Mesothelial cell of epicardium (in vitro differentiated cells): ENCODE measurements at regions not wholly inside any gene's neighbourhood (a gene's known extent, or its start where the extent isn't known, plus 50 kb on each side); places are given as distances from the start of the nearest gene placed in this dataset.

ENCODE experiments used
- DNase-seq, 2 experiments: peaks; one replicate each; pipeline ENCODE4 v3.0.0; 2021; ENCODE audit warnings: low spot score in 2 of 2; ENCODE audit not compliant: unreplicated experiment in 2 of 2
- H3K27ac Mint-ChIP-seq: 2 replicates; pipeline ENCODE4 v1.8.0; 2021; ENCODE audit warnings: mixed read lengths
- H3K27me3 Mint-ChIP-seq: 2 replicates; pipeline ENCODE4 v1.8.0; 2021; ENCODE audit warnings: low read depth, mixed read lengths
- H3K36me3 Mint-ChIP-seq: 2 replicates; pipeline ENCODE4 v1.8.0; 2021; ENCODE audit warnings: mixed read lengths
- H3K4me1 Mint-ChIP-seq: 2 replicates; pipeline ENCODE4 v1.8.0; 2021; ENCODE audit warnings: mixed read lengths
- H3K4me3 Mint-ChIP-seq: 2 replicates; pipeline ENCODE4 v1.8.0; 2021; ENCODE audit warnings: mild to moderate bottlenecking, moderate library complexity, mixed read lengths
- H3K9me3 Mint-ChIP-seq: 2 replicates; pipeline ENCODE4 v1.8.0; 2021; ENCODE audit warnings: mixed read lengths
- CTCF ChIP-seq: fragments of 200-600 bp; sonication (generic); IDR thresholded peaks from one replicate; pipeline ENCODE4 v1.5.0; 2021; ENCODE audit warnings: antibody characterized with exemption; ENCODE audit not compliant: unreplicated experiment

- DNase-seq, result no peak
- Mint-ChIP-seq H3K27me3 (no peaks in the 10 kb centered on the region), H3K9me3 (peaks cover 5% of the 10 kb centered on the region), H3K27ac (no peak overlapping the region), H3K36me3 (no peaks in the 10 kb centered on the region), H3K4me3 (no peak overlapping the region), H3K4me1 (no peaks in the 10 kb centered on the region)
- no peak for TF ChIP-seq CTCF
Measured at GRCh38 chr13:85333506-85334020, 465.7 kb downstream of the SLITRK6 start.

GRCh38 chr13:85332615-85333014 lies 466.6 kb downstream of the SLITRK6 start:
- DNase-seq, result no peak
- Mint-ChIP-seq H3K36me3 (no peaks in the 10 kb centered on the region), H3K9me3 (peaks cover 6% of the 10 kb centered on the region), H3K4me3 (no peak overlapping the region), H3K4me1 (no peaks in the 10 kb centered on the region), H3K27ac (no peak overlapping the region), H3K27me3 (no peaks in the 10 kb centered on the region)
- no peak for TF ChIP-seq CTCF

- no peaks in the 10 kb centered on the region for H3K36me3 Mint-ChIP-seq
- DNase-seq, result no peak
Measured at GRCh38 chr13:85321734-85322133, 477.5 kb downstream of the SLITRK6 start.

GRCh38 chr13:85317781-85318180 lies 481.4 kb downstream of the SLITRK6 start:
- Mint-ChIP-seq H3K9me3 (no peaks in the 10 kb centered on the region), H3K27ac (no peak overlapping the region), H3K4me1 (peaks cover 22% of the 10 kb centered on the region), H3K27me3 (no peaks in the 10 kb centered on the region), H3K36me3 (no peaks in the 10 kb centered on the region), H3K4me3 (no peak overlapping the region)
- DNase-seq, result no peak
- TF ChIP-seq CTCF, result no peak

More at GRCh38 chr13:85321734-85322133, 477.5 kb downstream of the SLITRK6 start:
- TF ChIP-seq CTCF, result no peak
- Mint-ChIP-seq H3K4me1 (peaks cover 5% of the 10 kb centered on the region), H3K4me3 (no peak overlapping the region), H3K27ac (no peak overlapping the region), H3K27me3 (no peaks in the 10 kb centered on the region), H3K9me3 (no peaks in the 10 kb centered on the region)

GRCh38 chr13:85316506-85317025 lies 482.7 kb downstream of the SLITRK6 start:
- no peak for DNase-seq
- Mint-ChIP-seq H3K36me3 (no peaks in the 10 kb centered on the region), H3K9me3 (no peaks in the 10 kb centered on the region), H3K4me3 (no peak overlapping the region), H3K4me1 (peaks cover 22% of the 10 kb centered on the region), H3K27ac (no peak overlapping the region), H3K27me3 (no peaks in the 10 kb centered on the region)
- TF ChIP-seq CTCF, result no peak

- no peak for TF ChIP-seq CTCF
- DNase-seq, result no peak
- peaks cover 22% of the 10 kb centered on the region for H3K4me1 Mint-ChIP-seq
- H3K4me3 Mint-ChIP-seq, result no peak overlapping the region
- no peaks in the 10 kb centered on the region for H3K27me3 Mint-ChIP-seq
- no peaks in the 10 kb centered on the region for H3K9me3 Mint-ChIP-seq
- no peak overlapping the region for H3K27ac Mint-ChIP-seq
- H3K36me3 Mint-ChIP-seq, result no peaks in the 10 kb centered on the region
Measured at GRCh38 chr13:85314686-85315085, 484.5 kb downstream of the SLITRK6 start.
